ENCODE measurements at regions not wholly inside any gene's neighbourhood (a gene's known extent, or its start where the extent isn't known, plus 50 kb on each side); places are given as distances from the start of the nearest gene placed in this dataset.
"Not testable (repeated sequence)": the region's sequence is repeated elsewhere in the genome, so short reads cannot be mapped to it uniquely, and the experiment has no call there.

DNA sequence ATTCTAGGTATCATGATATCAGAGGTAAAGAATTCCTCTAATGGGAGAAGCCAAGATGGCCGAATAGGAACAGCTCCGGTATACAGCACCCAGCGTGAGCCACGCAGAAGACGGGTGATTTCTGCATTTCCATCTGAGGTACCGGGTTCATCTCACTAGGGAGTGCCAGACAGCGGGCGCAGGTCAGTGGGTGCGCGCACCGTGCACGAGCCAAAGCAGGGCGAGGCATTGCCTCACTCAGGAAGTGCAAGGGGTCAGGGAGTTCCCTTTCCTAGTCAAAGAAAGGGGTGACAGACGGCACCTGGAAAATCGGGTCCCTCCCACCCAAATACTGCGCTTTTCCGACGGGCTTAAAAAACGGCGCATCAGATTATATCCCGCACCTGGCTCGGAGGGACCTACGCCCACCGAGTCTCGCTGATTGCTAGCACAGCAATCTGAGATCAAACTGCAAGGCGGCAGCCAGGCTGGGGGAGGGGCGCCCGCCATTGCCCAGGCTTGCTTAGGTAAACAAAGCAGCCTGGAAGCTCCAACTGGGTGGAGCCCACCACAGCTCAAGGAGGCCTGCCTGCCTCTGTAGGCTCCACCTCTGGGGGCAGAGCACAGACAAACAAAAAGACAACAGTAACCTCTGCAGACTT, 70.4 kb upstream of the ALCAM start:
- not testable (repeated sequence) for DNase-seq

DNA sequence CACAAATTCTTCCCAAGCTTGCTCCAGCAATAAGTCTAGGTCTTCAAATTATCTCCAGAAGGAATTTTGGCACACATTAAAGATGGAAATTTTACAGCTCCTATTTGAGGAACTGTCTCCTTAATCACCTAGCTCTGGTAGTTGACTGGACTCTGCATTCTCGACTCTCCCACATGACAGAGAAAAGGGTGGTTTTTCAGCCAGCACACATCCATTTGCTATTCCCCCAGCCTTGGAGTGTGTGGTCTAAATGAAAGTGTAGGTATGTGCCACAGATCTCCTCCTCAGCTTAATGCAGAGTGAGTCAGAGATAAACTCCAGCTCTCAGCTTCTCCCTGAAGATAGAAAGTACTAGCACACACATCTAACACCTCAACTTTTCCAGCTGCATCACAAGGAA, 62.2 kb upstream of the ALCAM start:
- DNase-seq: no peak

DNA sequence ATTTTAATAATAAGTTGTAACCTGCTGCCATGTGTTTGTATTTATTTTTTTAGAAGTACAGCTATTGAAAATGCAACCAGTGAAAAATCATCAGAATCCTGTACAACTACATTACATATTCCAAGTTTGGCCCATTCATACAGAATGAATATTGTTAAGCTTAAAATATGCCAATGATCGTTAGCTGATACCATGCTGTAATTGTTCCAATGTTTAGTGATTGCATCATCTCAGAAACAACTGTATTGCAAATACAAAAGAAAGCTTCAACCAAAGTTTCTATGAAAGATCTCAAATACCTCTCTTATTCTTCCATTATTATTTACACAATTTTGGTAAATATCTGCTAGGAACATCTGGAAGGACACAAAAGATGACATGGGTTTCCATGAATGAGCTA, 51.6 kb upstream of the ALCAM start:
- no peak for DNase-seq

DNA sequence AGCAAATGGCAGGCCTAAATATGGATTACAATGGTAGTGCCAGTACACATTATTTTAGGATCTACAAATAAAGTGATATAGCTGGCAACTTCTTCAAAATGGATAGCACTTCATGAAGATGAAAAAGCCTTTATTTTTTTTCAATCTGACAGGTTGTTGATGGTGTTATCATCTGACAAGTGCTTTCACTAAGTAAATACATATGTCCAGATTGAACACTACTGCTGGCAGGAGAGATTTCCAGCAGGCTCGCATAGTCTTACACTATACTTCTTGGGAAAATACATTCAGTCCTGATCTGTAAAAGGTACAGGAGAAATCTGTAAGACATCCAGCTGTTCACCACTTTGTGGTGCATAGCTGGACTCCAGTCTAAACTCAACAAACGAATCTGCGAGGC, 50.9 kb upstream of the ALCAM start:
- DNase-seq: no peak

DNA sequence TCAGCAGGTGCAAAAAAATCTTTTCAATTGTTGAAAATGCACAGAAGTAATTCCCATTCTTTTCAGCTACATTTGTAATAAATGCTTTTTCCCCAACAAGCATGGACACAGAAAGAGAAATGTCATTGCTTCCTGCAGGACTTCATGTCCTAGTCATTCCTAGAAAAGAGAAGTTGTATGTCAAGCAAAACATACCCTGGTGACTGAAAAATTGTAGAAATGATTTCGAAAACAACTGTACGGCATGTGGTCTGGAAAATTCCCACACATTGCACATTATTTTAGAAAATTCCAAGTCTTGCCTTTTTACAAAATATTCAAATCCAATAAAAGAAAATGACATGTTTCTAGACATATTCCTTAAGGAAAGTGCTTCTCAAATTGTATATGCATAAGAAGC, 50.4 kb upstream of the ALCAM start:
- no peak for DNase-seq
